MV-4-11 (cell line): ENCODE measurements at regions not wholly inside any gene's neighbourhood (a gene's known extent, or its start where the extent isn't known, plus 50 kb on each side); places are given as distances from the start of the nearest gene placed in this dataset.
A peak's percentile ranks its signal among the peaks of the same experiment; 100 is the strongest.
"Not testable (repeated sequence)": the region's sequence is repeated elsewhere in the genome, so short reads cannot be mapped to it uniquely, and the experiment has no call there.

ENCODE experiments used
- DNase-seq: peaks from one replicate; lab custom pipeline; 2025; lab: John Stamatoyannopoulos, UW

GRCh38 chr12:93979189-93979588, 169.2 kb upstream of the PLXNC1 start:
- DNase-seq, result peak; percentile 16

- peak; percentile 41 for DNase-seq
Observed at GRCh38 chr12:93980711-93981110, 167.7 kb upstream of the PLXNC1 start.

- no peak for DNase-seq
Observed at GRCh38 chr12:93981411-93981810, 167.0 kb upstream of the PLXNC1 start.

GRCh38 chr12:93982771-93983315, 165.5 kb upstream of the PLXNC1 start:
- DNase-seq, result no peak

GRCh38 chr12:93984005-93984404, 164.4 kb upstream of the PLXNC1 start:
- DNase-seq, result no peak

- no peak for DNase-seq
Observed at GRCh38 chr12:93989949-93990348, 158.4 kb upstream of the PLXNC1 start.

- DNase-seq, result no peak
Observed at GRCh38 chr12:93990832-93991803, 157.3 kb upstream of the PLXNC1 start.

- no peak for DNase-seq
Observed at GRCh38 chr12:93991829-93992461, 156.4 kb upstream of the PLXNC1 start.

- DNase-seq, result no peak
Observed at GRCh38 chr12:93994721-93995120, 153.7 kb upstream of the PLXNC1 start.

- DNase-seq, result no peak
Observed at GRCh38 chr12:93996321-93996720, 152.1 kb upstream of the PLXNC1 start.

- DNase-seq, result no peak
Observed at GRCh38 chr12:94001691-94002090, 146.7 kb upstream of the PLXNC1 start.

GRCh38 chr12:94002925-94003324, 145.5 kb upstream of the PLXNC1 start:
- not testable (repeated sequence) for DNase-seq

GRCh38 chr12:94007833-94008232, 140.5 kb upstream of the PLXNC1 start:
- not testable (repeated sequence) for DNase-seq

- no peak for DNase-seq
Observed at GRCh38 chr12:94010307-94010706, 138.1 kb upstream of the PLXNC1 start.

- DNase-seq, result no peak
Observed at GRCh38 chr12:94012071-94012470, 136.3 kb upstream of the PLXNC1 start.

- peak; percentile 89 for DNase-seq
Observed at GRCh38 chr12:94012590-94012989, 135.8 kb upstream of the PLXNC1 start.

- DNase-seq, result not testable (repeated sequence)
Observed at GRCh38 chr12:94017247-94017646, 131.1 kb upstream of the PLXNC1 start.

GRCh38 chr12:94020335-94020734, 128.0 kb upstream of the PLXNC1 start:
- peak; percentile 12 for DNase-seq

GRCh38 chr12:94023879-94024278, 124.5 kb upstream of the PLXNC1 start:
- no peak for DNase-seq

- DNase-seq, result no peak
Observed at GRCh38 chr12:94025068-94025467, 123.3 kb upstream of the PLXNC1 start.

- DNase-seq, result peak; percentile 91
Observed at GRCh38 chr12:94025756-94026155, 122.6 kb upstream of the PLXNC1 start.

- DNase-seq, result no peak
Observed at GRCh38 chr12:94026596-94026995, 121.8 kb upstream of the PLXNC1 start.

- no peak for DNase-seq
Observed at GRCh38 chr12:94027561-94027960, 120.8 kb upstream of the PLXNC1 start.
